ENCODE measurements at regions not wholly inside any gene's neighbourhood (a gene's known extent, or its start where the extent isn't known, plus 50 kb on each side); places are given as distances from the start of the nearest gene placed in this dataset.
A peak's percentile ranks its signal among the peaks of the same experiment; 100 is the strongest.

GRCh38 chr6:43934183-43934802 is 164.3 kb downstream of the VEGFA start:
- H3K27me3 ChIP-seq = no peaks in the 10 kb centered on the region
- no peak overlapping the region for H3K4me3 ChIP-seq
- no peak overlapping the region for H3K27ac ChIP-seq
- TF ChIP-seq POLR2A (IDR thresholded peaks at IDR 0.05) (no peak), CTCF (IDR thresholded peaks at IDR 0.05) (no peak), POLR2AphosphoS5 (IDR thresholded peaks at IDR 0.05) (no peak), EP300 (IDR thresholded peaks at IDR 0.05) (no peak)
- DNase-seq = no peak
- peaks cover 0 to 16% (median 6%) of the 10 kb centered on the region in 4 donors for H3K4me1 ChIP-seq
- H3K9me3 ChIP-seq = no peaks in the 10 kb centered on the region
- intact Hi-C loops (cut with DNase I; ENCODE audit: low total_unique reads) = no loop called here
- 84 to 92% (median 88%) methylated on average over 4 of the region's 4 CpGs for WGBS, 5 donors
- no peaks in the 10 kb centered on the region for H3K36me3 ChIP-seq

GRCh38 chr6:43933148-43933885 is 163.3 kb downstream of the VEGFA start:
- Histone ChIP-seq H3K4me1 (peaks cover 0 to 18% (median 7%) of the 10 kb centered on the region in 4 donors), H3K27me3 (no peaks in the 10 kb centered on the region), H3K9me3 (no peaks in the 10 kb centered on the region), H3K36me3 (no peaks in the 10 kb centered on the region), H3K27ac (no peak overlapping the region), H3K4me3 (no peak overlapping the region)
- DNase-seq = peak in 1 of 2 donors; percentile 72
- WGBS, 5 donors = 72 to 80% (median 77%) methylated on average over 19 of the region's 19 CpGs
- TF ChIP-seq POLR2AphosphoS5 (IDR thresholded peaks at IDR 0.05) (no peak), EP300 (IDR thresholded peaks at IDR 0.05) (no peak)
- intact Hi-C loops (cut with DNase I; ENCODE audit: low total_unique reads) = no loop called here

GRCh38 chr6:43932259-43933147 is 162.5 kb downstream of the VEGFA start:
- no peak for DNase-seq
- Histone ChIP-seq H3K4me1 (peaks cover 6 to 24% (median 12%) of the 10 kb centered on the region in 4 donors), H3K27me3 (no peaks in the 10 kb centered on the region), H3K36me3 (no peaks in the 10 kb centered on the region), H3K27ac (no peak overlapping the region), H3K9me3 (no peaks in the 10 kb centered on the region), H3K4me3 (no peak overlapping the region)
- WGBS, 5 donors = 88 to 94% (median 91%) methylated on average over 13 of the region's 13 CpGs
- intact Hi-C loops (cut with DNase I; ENCODE audit: low total_unique reads) = no loop called here
- TF ChIP-seq POLR2AphosphoS5 (IDR thresholded peaks at IDR 0.05) (no peak), POLR2A (IDR thresholded peaks at IDR 0.05) (no peak), CTCF (IDR thresholded peaks at IDR 0.05) (no peak), EP300 (IDR thresholded peaks at IDR 0.05) (no peak)

- no peak for DNase-seq
- 76 to 89% (median 81%) methylated on average over 6 of the region's 6 CpGs for WGBS, 5 donors
- Histone ChIP-seq H3K9me3 (no peaks in the 10 kb centered on the region), H3K36me3 (no peaks in the 10 kb centered on the region), H3K27me3 (no peaks in the 10 kb centered on the region), H3K27ac (no peak overlapping the region), H3K4me1 (peaks cover 16 to 28% (median 18%) of the 10 kb centered on the region in 4 donors), H3K4me3 (no peak overlapping the region)
- TF ChIP-seq CTCF (IDR thresholded peaks at IDR 0.05) = no peak
- TF ChIP-seq EP300 (IDR thresholded peaks at IDR 0.05) = no peak
- TF ChIP-seq POLR2AphosphoS5 (IDR thresholded peaks at IDR 0.05) = no peak
- TF ChIP-seq POLR2A (IDR thresholded peaks at IDR 0.05) = no peak
- intact Hi-C loops (cut with DNase I; ENCODE audit: low total_unique reads) = no loop called here
Measured at GRCh38 chr6:43931201-43931600, 161.2 kb downstream of the VEGFA start.
